Activated CD4-positive, alpha-beta T cell treated with anti-CD3 and anti-CD28 coated beads for 48 hours (primary cell): ENCODE measurements at regions not wholly inside any gene's neighbourhood (a gene's known extent, or its start where the extent isn't known, plus 50 kb on each side); places are given as distances from the start of the nearest gene placed in this dataset.
"Not testable (repeated sequence)": the region's sequence is repeated elsewhere in the genome, so short reads cannot be mapped to it uniquely, and the experiment has no call there.

Experiments
- DNase-seq: peaks from one replicate; pipeline ENCODE4 v3.0.0-alpha.2; 2020

DNA sequence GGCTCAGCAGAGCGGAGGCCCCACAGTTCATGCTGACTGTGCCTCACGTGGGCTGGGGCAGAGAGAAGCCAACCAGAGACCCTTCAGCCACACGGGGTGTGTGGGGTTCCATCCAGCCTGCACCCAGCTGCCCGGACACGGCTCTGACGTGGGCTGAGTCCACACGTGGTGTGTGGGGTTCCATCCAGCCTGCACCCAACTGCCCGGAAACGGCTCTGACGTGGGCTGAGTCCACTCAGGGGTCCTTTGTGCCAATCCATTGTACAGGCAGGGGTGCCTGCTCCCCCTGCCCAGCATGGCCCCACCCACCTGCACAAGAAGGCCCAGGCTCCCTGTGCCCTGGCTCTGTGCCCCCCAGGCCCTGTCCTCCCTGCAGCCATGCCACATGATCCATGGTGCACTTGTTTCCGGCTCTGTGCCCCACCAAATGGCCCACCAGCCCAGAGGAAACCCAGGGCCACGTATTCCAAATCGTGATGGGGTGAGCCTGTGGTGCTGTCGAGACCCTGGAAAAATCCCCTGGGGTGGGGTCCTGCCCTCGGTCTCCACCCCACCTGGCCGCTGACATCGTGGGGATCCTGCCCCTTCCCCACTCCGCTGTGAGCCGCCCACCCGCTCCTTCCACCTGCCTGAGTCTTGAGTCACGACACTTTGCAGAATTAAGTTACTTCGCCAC, 99.3 kb upstream of the SFSWAP start:
- DNase-seq: no peak

DNA sequence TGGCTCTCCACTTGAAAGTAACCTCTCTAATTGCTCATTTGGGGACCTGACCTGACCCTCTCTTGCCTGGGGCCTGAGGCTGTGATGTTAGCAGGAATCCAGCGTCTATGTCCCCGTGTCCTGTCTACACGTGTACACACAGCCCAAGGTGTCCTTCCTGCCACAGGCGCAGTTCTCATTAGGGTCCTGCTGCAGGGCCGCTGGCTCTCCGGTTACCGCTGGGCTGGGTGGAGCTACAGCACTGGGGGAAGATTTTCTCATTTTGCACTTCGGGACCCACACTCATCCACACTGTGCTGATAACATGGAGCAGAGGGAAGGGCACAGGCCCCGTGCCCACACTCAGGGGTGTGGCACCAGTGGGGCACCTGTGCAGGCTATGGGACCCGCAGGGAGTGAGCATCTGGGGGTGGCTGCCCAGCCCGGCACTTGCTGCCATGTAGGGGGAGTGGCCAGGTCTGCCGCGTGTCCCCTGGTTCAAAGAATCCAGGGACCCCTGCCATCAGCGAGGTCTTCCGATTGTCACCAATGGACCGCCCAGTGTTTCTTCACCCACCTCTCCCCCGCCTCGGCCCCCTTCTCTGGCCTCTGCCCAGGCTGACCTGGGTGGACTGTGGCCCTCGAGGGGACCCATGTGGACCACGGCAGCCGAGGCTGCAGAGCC, 98.7 kb upstream of the SFSWAP start:
- no peak for DNase-seq

DNA sequence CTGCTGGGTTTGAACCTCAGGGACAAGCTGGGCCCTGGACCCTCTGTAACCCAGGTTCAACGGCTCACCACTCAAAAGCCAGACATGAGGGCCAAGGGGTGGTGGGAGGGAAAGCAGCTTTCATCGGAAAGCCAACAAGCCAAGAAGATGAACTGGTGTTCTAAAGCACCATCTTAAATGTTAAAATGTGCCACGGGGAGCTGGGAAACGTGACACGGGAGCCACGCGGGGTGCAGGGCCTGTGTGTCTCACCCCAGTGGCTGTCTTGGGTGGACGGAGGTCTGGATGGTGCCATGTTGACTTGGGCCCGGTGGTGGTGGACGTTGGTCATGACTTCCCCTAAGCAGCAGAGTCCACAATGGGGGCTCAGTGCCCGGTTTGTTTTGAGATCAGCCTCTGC, 97.7 kb upstream of the SFSWAP start:
- no peak for DNase-seq

DNA sequence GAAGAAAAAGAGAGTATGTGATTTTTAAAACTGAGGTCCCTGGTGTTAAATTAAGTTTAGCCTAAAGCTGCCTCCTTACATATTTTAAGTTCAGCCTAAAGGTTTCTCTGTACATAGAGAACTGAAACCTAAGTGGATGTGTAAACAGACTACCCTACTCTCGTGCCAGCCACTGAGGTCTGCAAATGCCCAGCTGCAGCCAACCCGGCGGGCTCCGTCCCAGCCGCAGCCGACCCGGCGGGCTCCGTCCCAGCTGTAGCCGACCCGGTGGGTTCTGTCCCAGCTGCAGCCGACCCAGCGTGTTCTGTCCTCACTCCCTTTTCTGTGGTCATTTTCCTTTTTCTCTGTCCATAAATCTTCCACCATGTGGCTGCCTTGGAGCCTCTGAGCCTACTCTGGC, 97.2 kb upstream of the SFSWAP start:
- no peak for DNase-seq

DNA sequence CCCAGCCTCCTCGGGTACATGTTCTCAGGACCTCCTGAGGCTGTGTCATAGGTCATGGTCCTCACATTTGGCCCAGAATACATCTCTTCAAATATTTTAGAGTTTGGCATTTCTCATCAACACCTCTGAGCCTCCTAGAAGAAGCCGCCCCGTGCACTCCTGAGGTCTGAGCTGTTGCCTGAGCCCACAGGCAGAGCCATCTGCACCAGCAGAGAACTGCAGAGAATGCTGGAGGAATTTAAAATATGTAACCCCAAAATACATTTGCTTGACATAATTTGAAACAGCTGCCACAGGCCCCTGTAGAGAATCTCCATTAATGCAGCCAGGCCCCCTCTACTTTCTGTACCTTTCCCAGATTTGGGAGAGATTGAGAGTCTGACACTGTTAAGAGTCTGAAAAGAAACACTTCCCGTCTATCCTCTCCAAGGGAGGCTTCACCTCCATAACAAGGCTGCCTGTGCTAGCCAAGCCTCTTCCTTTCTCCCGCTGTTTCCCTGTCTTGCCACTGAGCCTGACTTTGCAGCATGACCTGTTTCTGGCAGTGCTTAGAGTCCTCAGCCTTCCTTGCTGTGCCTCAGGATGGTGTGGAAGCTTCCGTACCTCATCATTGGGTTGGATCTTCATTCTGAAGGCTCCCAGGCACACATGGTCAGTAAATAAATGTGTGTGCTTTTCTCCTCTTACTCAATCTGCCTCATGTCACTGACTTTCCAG, 95.4 kb upstream of the SFSWAP start:
- no peak for DNase-seq

DNA sequence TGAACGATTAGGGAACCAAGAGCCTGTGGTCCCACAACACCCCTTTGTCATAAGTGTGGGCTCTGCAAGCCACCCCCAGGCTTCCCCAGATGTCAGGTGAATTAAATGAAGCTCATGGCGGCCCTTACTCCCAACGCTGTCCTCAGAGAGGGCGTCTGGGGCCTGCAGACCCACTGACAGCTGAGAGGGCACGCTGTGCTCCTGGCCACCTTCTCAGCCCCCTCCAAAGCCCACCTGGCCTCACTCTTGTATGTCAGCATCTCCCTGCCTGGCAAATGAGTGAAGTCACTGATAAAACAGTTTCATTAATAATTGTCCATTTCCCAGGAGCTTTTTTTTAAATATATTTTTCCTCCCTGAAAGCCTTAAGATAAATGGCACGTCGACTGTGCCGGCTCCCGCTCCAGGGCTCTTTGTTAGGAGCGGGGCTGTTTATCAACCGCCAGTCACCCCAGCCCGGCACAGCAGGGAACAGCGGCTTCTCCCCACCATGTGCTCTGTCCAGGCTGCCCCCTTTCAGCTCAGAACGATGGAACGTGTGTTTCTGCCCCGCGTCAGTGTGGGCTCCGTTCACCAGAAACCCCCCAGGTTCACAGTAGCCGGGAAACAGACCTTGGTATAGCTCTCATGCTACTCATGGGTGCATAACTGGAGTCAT, 94.7 kb upstream of the SFSWAP start:
- DNase-seq: no peak

DNA sequence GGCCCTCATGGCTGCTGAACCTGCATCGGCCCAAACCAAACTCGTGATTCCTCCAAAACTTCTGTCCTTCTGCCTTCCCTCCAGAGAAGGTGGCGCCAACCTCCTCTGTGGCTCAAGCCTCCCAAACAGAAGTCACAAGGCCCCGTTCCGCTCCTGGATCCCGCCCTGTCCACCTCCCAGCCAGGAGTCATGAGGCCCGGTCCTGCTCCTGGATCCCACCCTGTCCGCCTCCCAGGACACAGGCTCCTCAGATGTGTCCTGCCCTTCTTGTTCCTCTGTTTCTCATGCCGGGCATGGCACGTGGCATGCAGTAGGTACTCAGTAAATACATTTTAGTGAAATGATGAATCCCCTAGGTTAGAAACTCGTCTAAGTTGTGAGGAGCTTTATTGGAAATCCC, 94.2 kb upstream of the SFSWAP start:
- DNase-seq: no peak

DNA sequence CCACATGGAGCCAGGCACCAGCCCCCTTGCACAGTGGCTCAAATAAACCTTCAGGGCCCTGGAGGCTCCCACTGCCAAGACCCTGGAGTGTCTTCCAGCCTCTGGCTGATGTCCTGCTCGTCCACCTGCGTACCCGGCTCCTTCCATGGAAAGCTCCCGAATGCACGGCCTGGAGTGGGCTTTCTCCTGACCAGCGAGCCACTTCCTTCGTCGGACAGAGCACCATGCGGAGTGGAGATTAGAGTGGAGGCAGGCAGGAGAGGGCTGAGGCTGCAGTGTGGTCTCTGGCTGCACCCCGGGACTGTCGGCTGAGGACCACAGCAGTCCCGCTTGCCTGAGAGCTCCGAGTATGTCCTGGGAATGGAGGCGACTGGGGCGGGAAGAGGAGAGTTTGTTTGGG, 93.7 kb upstream of the SFSWAP start:
- DNase-seq: no peak

DNA sequence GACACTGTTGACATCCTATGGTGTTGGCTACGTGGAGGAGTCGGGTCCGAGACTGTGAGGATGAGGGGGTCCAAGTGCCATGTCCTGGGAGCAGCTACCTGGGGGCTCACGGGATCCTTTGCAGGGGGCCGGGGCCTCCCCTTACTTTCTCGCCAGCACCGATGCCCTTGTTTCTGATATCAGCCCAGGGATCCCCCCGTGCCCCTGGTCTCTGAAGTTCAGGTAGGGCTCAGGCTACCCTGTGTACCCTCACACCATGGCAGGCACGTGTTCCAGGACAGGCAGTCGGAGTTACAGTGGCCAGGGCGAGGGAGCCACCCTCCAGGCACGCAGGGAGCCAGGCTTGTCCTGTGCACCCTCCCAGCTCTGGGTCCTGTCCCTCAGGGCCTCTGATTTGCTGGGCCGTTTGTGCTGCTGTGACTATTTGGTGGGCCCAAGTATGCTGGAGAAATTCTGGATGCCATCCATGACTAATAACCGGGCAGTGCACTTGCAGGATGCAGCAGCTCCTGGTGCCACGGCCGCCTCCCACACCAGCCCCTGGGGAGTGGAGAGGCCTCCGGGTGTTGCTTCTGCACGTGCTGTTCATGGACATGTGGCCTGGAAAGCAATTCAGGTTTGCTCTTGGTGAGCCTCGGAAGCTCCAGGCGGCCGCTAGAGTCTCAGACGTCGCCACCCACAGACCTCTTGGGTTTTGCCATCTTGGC, 93.1 kb upstream of the SFSWAP start:
- no peak for DNase-seq

DNA sequence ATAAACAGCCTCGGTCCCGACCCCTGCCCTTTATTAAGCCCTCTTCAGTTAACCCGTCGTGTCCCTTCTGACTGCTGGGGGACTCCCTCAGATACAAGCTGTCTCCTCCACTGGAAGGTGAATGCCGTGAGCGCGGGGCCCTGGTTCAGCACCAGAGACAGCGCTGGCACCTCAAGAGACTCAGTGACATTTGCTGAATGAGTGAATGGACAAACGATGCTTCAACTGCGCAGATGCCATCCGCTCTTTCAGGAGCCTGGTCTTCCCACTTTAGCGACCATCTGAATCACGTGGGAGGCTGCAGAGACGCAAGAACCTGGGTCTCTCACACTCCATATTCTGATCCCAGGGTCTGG, 92.6 kb upstream of the SFSWAP start:
- DNase-seq: peak; percentile 24

DNA sequence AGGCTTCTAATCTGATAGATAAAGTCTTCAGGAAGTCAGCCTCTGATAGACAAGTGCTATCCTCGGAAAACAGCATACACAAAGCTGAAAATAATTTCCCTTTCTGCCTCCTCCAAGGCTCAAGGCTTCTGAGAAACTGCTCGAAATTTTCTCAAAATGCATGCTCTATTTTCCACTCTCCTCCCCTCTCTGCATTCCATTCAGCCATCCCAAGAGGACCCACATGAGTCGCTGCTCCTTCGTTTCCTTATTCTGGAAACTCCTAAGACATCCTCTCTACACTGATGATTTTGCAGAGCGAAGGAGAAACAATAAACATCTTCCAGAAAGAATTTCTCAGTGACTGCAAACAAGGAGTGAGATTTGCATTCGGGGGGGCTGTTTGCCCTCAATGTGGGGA, 92.2 kb upstream of the SFSWAP start:
- DNase-seq: no peak

DNA sequence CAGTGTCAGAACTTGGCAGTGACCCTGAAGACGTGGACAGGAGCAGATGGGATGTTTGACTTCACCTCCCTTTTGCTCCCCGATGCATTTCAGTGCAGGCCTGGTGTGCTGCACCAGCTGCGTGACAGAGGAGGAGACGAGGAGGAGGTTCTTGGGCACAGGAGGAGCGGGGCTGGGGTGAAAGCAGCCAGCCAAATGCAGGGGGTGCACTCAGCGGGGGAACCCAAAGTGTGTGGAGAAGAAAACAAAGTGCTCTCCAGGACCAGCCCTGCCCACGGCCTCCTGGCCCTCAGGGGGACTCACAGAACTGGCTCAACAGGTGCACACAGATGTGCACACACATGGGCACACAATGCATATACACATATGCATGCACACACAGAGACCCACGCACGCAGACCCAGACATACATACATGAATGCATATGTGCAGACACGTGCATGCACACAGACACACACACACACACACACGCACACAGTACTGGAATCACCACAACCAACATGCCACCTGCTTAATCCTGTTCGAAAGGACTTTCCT, 91.7 kb upstream of the SFSWAP start:
- no peak for DNase-seq

DNA sequence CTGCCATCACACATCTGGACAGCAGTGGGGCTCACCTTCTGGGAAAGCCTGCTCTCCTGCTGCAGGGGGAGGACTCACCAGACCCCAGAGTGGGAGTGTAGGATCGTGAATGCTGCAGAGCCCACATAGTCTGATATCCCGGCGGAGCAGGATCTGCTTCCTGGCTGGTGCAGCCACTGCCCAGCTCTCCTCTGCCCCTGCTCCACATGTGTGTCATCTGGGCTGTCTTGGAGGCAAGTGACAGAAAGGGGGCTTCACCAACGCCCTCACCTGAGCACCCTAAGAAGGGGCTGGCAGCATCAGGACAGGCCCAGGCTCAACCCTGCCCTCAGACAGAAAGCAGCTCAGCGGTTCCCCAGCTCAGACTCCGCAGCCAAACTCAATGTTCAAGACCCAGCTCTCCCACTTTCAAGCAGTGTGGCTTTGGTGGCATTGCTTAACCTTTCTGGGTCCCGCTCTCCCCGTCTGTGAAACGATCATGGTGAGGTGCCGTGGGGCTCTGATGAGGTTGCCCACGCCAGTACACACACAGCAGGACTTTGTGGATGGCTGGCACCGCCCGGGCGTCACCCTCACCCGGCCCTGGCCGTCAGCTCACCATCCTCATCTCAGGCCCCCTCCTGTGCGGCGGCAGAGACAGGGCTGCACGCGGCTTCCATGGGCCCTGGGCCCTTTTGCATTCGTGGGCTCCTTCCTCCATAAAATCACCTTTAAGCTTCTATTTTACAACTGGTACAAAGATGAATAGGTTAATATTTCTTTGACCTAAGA, 91.0 kb upstream of the SFSWAP start:
- no peak for DNase-seq

DNA sequence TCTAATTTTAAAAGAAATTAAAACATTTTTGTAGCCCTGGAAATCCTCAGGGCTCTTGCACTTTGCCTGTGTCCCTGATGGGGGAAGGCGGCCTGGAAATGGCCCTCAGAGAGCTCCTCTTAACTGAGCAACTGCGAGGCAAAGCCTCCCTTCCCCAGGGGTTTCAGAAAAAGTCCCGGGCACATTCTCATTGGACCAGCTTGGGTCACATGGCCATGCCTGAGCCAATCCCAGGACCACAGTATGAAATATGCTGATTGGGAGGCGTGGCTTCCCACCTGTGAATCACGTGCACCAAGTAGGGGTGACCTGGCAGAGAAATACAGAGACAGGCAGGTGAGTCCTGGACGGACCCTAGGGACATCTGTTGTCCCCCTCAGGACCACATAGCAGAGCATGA, 90.4 kb upstream of the SFSWAP start:
- DNase-seq: peak; percentile 16

DNA sequence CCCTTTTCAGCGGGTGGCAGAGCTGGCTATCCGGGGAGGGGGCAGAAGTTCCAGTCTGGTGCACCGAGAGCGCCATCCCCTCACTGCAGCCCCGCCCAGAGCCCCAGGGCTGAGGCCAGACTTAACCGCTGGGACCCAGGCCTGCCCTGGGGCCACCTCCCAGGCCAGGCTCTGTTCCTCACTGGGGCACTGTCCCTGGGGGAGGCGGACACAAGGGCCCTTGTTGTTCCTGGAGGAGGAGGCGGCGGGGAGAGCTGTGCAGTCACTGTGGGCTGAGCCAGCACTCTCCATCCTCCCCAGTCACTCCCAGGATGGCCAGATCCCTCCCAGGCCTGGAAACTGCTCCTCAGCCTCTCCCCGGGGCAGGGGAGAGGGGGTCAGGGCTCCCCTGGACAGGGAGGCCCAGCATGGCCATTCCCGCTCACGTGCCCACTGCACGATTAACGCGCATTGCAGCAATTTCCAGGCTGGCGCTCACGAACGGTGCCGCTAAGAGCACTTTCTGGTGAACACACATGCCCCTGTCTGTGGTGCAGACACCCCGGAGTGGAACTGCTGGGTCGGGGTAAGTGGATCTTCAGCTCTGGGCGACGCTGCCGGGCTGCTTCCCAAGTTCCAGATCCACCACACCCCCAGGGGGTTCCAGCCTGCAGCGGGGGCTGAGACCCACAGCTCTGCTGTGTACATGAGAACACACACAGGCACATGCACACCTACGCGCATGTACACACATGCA, 89.8 kb upstream of the SFSWAP start:
- DNase-seq: no peak

DNA sequence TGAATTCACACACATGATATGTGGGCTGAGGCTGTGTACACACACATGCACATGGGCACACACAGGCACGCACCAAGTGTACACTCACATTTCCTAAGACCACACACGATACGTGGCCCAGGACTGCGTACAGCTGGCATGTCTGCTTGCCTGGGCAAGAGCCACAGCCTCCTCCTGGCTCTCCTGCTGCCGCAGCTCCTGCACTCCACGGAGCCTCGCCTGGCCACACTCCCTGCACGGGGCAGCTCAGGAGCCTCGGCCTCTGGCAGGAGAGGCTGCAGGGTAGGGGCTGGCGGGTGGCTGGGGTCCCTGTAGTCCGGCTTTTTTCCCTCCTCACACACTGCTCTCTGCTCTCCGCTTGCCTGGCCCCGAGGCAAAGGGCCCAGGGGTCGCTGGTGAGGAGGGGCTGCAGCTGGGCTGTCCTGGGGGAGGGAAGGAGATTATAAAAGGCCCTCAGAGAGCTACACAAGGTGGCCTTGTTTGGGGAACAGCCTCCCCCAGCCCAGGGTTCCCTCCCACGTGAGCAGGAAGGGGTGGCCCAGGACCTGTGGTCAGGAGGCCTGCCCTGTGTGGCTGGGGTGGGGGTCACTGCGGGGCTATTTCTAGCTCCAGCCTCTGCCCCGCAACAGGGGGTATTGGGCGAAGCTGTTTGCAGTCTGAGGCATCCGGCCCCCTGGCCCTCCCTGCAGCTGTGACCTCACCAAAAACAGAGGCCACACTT, 89.0 kb upstream of the SFSWAP start:
- DNase-seq: no peak

DNA sequence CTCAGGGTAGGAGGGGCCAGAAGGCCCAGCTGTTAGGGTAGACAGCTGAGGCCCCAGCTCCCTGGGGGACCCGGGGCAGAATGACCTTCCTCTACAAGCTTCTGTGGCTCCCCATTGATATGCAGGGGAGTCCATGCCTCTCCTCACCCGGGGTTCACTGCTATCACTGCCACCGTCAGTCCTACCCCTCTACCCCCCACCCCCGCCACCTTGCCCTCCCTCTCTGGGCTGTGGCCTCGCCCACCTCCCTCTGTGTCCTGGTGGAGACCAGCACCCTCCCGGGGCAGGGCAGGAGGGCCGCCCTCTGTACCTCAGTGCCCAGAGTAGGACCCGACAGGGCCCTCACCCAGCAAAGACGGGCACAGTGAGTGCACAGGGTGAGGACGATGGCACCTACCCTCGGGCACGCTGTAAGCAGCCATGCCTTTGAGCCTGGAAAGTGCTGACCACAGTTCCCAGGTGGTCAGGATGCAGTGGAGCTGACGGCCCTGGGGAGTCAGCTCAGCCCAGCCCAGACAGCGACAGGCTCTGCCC, 88.4 kb upstream of the SFSWAP start:
- DNase-seq: no peak

DNA sequence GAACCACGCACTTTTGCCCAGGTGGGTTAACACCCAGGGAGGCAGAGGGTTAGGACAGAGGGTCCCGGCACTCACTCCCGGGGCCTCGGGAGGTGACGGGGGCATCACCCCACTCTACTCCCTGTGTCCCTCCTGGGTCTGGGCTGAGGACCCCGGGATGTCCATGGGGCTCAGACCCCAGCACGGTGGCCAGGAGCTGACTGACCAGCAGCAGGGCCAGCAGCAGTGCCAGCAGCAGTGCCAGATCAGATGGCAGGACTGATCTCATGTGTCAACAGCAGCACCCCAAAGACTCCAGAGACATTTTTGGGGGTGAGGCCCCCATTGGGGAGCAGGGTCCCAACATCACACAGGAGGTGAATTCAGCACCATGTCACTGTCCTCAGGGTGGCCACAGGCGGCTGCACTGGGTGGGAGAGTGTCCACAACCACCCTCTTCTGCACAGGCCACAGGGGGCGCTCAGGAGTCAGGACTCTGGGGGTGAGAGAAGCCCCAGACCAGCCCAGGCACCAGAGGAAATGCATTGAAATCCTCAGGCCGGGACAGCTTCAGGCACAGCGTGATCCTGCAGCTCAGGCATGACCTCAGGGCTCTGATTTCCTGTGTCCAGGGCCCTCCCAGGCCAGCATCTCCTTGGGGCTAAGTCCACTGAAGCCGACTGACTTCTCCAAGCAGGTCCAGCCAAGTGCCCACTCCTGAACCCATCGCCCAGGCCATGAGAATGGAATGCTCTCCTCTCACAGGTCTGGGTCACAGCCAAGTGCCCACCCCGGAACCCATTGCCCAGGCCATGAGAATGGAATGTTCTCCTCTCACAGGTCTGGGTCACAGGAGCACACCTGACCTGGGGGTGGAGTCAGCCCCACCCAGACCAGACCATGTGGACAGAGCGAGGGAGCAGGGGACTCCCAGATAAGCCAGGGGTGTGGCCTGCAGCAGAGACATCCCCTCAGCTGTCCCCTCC, 87.2 kb upstream of the SFSWAP start:
- DNase-seq: not testable (repeated sequence)

DNA sequence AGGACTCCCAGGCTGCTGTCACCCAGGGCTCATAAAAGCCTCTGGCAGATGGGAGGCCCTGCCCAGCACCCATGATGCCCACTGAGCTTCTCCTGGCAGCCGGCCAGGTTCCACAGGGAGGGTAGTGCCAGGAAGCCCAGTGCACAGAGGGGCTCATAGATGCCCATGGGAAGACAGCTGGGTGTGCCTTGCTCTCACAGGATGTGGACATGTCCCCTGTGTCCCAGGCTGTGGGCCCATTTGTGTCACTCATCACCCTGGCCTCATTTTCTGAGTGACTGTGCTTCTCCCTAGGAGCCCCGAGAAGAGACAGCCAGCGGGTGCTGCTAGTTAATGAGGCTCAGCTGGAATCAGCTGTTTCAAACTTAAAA, 86.5 kb upstream of the SFSWAP start:
- not testable (repeated sequence) for DNase-seq
